ENCODE measurements at regions not wholly inside any gene's neighbourhood (a gene's known extent, or its start where the extent isn't known, plus 50 kb on each side); places are given as distances from the start of the nearest gene placed in this dataset.

DNA sequence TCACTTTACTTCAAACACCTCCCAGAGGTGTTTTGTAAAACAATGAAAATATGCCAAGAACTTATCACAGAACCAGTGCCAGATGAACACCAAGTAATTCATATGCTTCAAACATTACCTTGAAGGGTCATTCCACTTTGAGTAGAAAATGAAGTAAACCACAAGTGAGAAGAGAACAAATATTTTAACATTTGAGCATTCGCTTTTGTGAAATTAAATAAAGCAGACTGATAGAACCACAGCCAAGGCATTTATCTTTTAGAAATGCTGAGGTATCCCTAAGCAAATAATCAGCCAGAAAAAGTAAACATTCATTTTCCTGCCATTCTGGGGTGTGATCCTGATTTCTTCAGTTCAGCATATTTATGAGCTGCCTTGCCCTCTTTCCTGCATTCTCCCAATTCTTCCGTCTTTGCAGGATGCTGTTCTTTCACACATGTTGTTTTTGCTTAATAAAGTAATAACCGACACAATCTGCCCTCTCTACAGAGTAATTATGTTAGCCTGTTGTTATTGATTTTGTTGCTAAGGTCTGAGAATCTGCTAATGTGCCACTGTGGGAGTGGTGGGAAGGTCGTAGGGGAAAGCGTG, 235.6 kb upstream of the TGFBR2 start:
- H3K27me3 ChIP-seq (ENCODE audit: low read depth, low read length): no peaks in the 10 kb centered on the region
- no peak overlapping the region for H3K27ac ChIP-seq (ENCODE audit: low read length)

DNA sequence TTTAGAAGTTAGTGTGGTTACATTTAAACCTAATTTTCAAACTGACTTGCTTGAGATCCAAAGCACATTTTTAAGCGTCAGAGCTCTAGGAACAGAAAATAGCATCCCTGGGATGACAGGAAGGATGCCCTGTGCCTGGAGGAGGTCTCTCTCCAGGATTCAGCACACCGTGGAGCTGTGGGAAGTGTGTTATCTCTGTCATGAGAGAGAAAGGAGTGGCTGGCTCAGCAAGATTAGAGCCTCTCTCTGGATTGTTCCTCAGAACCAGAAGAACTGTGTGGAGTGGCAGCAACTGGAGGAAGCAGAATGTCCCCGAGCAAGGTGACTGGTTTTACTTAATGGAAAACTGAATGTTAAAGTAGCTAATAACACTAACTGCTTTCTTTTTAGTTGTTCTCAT, 233.6 kb upstream of the TGFBR2 start:
- no peak overlapping the region for H3K4me3 ChIP-seq (ENCODE audit: low read depth in 1 of 2, low read length in 2 of 2)
- H3K27ac ChIP-seq (ENCODE audit: low read length): no peak overlapping the region
- H3K9me3 ChIP-seq (ENCODE audit: control insufficient read depth in 1 of 2, low read length in 2 of 2): no peaks in the 10 kb centered on the region

More for the DNA sequence above, 235.6 kb upstream of the TGFBR2 start:
- Histone ChIP-seq H3K4me1 (ENCODE audit: control insufficient read depth in 1 of 2, insufficient read depth in 2 of 2, low read length in 2 of 2) (peaks cover 0 to 3% of the 10 kb centered on the region in 2 donors), H3K36me3 (ENCODE audit: control insufficient read depth in 1 of 2, insufficient read depth in 2 of 2, low read length in 2 of 2) (no peaks in the 10 kb centered on the region), H3K4me3 (ENCODE audit: low read depth in 1 of 2, low read length in 2 of 2) (no peak overlapping the region), H3K9me3 (ENCODE audit: control insufficient read depth in 1 of 2, low read length in 2 of 2) (no peaks in the 10 kb centered on the region)

DNA sequence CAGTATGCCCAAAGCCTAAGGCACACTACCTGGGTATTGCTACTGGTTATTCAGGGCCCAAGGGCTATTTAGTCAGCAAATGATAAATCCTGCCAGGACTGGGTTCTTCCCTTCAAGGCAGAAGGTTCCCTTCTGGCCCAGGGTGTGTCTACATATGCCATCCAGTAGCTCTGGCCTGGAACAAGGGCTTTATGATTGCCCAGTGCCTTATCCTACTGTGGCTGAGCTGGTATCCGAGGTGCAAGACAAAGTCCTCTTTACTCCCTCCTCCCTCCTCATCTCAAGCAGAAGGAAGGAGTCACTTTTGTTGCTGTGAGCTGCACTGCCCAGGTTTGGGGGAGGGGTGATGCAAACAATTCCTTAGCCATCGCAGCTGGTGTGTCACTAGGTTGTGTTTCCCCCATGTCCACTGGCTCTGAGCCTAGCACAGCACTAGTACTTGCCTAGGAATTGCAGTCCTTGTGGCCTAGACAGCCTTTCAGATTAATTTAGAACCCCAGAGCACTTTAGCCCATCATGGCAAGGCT, 221.8 kb upstream of the TGFBR2 start:
- Histone ChIP-seq H3K27ac (ENCODE audit: low read length) (no peak overlapping the region), H3K36me3 (ENCODE audit: control insufficient read depth in 1 of 2, insufficient read depth in 2 of 2, low read length in 2 of 2) (no peaks in the 10 kb centered on the region), H3K27me3 (ENCODE audit: low read depth, low read length) (no peaks in the 10 kb centered on the region), H3K9me3 (ENCODE audit: control insufficient read depth in 1 of 2, low read length in 2 of 2) (no peaks in the 10 kb centered on the region), H3K4me1 (ENCODE audit: control insufficient read depth in 1 of 2, insufficient read depth in 2 of 2, low read length in 2 of 2) (no peaks in the 10 kb centered on the region), H3K4me3 (ENCODE audit: low read depth in 1 of 2, low read length in 2 of 2) (no peak overlapping the region)

More for the DNA sequence above, 233.6 kb upstream of the TGFBR2 start:
- H3K4me1 ChIP-seq (ENCODE audit: control insufficient read depth in 1 of 2, insufficient read depth in 2 of 2, low read length in 2 of 2): peaks cover 0 to 3% of the 10 kb centered on the region in 2 donors
- H3K27me3 ChIP-seq (ENCODE audit: low read depth, low read length): no peaks in the 10 kb centered on the region
- no peaks in the 10 kb centered on the region for H3K36me3 ChIP-seq (ENCODE audit: control insufficient read depth in 1 of 2, insufficient read depth in 2 of 2, low read length in 2 of 2)

DNA sequence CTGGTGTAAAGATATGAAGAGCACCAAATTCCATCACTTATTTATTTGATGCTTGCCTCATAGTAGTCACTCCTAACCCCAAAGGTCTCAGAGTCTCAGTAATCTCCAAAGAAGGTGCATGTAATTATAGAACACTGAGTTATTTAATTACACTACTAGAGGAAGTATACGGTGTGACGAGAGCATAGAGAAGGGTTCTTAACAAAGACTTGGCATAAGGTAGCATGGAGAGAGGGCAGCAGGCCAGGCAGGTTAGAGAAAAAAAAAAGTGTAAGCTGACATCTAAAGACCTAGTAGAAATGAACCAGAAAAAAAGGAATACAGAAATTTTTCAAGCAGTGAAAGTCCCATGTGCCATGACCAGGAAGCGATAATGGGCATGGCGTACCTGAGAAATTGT, 213.3 kb upstream of the TGFBR2 start:
- H3K4me1 ChIP-seq (ENCODE audit: control insufficient read depth in 1 of 2, insufficient read depth in 2 of 2, low read length in 2 of 2): no peaks in the 10 kb centered on the region

DNA sequence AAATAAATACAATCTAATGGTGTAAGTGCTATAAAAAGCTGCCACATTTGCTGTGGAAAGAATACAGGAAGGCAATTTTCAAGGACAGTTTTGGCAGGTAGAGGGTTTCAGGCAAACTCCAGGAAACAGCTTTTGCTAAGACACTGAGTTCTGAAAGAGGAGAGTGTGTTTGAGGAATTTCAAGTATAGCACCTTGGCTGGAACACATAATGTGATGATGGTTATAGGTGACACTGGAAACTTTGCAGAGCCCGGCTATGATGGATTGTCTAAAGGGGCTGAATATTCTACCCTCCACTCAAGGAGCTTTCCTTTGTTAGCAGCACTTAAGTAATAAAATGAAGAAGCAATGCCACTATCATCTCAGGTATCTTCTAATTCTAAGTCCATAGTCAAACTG, 209.4 kb upstream of the TGFBR2 start:
- Histone ChIP-seq H3K4me3 (ENCODE audit: low read depth in 1 of 2, low read length in 2 of 2) (no peak overlapping the region), H3K27me3 (ENCODE audit: low read depth, low read length) (no peaks in the 10 kb centered on the region), H3K9me3 (ENCODE audit: control insufficient read depth in 1 of 2, low read length in 2 of 2) (no peaks in the 10 kb centered on the region), H3K4me1 (ENCODE audit: control insufficient read depth in 1 of 2, insufficient read depth in 2 of 2, low read length in 2 of 2) (peaks cover 2 to 17% of the 10 kb centered on the region in 2 donors), H3K27ac (ENCODE audit: low read length) (no peak overlapping the region), H3K36me3 (ENCODE audit: control insufficient read depth in 1 of 2, insufficient read depth in 2 of 2, low read length in 2 of 2) (no peaks in the 10 kb centered on the region)

More for the DNA sequence above, 213.3 kb upstream of the TGFBR2 start:
- Histone ChIP-seq H3K36me3 (ENCODE audit: control insufficient read depth in 1 of 2, insufficient read depth in 2 of 2, low read length in 2 of 2) (no peaks in the 10 kb centered on the region), H3K4me3 (ENCODE audit: low read depth in 1 of 2, low read length in 2 of 2) (no peak overlapping the region), H3K27me3 (ENCODE audit: low read depth, low read length) (no peaks in the 10 kb centered on the region), H3K27ac (ENCODE audit: low read length) (no peak overlapping the region), H3K9me3 (ENCODE audit: control insufficient read depth in 1 of 2, low read length in 2 of 2) (no peaks in the 10 kb centered on the region)

DNA sequence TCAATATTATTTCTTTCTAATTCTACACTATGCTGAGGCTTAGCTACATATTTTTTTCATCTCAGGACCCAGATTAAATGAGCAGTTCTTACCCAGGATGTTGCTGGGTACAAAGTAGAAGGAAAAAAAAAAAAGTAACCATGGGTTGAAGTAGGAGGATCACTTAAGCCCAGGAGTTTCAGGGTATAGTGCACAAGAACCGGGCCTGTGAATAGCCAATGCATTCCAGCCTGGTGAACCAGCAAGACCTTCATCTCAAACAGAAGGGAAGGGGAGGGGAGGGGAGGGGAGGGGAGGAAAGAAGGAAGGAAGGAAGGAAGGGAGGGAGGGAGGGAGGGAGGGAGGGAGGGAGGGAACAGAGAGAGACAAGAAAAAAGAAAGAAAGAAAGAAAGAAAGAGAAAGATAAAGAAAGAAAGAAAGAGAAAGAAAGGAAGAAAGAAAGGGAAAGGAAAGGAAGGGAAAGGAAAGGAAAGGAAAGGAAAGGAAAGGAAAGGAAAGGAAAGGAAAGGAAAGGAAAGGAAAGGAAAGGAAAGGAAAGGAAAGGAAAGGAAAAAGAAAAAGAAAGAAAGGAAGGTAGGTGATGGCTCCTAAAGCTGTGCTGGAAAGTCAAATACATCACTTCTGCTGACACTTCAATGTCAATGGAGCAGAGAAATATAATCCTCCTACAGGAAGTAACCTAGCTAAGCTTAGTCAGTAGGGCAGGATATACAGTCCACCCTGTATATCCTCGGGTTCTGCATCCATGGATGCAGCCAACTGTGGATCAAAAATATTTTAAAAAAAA, 206.8 kb upstream of the TGFBR2 start:
- H3K27ac ChIP-seq (ENCODE audit: low read length): no peak overlapping the region
- peaks cover 4 to 27% of the 10 kb centered on the region in 2 donors for H3K4me1 ChIP-seq (ENCODE audit: control insufficient read depth in 1 of 2, insufficient read depth in 2 of 2, low read length in 2 of 2)
- no peaks in the 10 kb centered on the region for H3K36me3 ChIP-seq (ENCODE audit: control insufficient read depth in 1 of 2, insufficient read depth in 2 of 2, low read length in 2 of 2)

DNA sequence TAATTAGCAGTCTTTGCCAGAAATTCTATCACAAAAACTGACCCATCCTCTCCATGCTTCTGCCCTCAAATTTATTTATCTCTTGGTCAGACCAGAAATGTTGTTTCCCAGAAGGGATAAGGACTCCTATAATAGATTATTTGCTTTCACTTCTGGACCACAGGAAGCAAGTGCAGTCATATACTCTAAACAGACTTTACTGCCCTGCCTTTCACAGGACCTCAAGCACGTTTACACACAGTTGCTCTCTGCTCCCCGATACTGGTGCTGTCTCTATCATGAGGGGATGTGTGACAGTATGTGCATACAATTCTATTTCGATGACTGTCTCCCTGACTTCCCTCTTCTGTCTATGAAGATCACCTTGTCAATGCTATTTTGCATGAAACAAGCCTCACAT, 205.5 kb upstream of the TGFBR2 start:
- Histone ChIP-seq H3K9me3 (ENCODE audit: control insufficient read depth in 1 of 2, low read length in 2 of 2) (no peaks in the 10 kb centered on the region), H3K27ac (ENCODE audit: low read length) (peak overlapping the region; percentile 7), H3K4me3 (ENCODE audit: low read depth in 1 of 2, low read length in 2 of 2) (peak overlapping the region in 1 of 2 donors; percentile 38), H3K36me3 (ENCODE audit: control insufficient read depth in 1 of 2, insufficient read depth in 2 of 2, low read length in 2 of 2) (no peaks in the 10 kb centered on the region), H3K27me3 (ENCODE audit: low read depth, low read length) (no peaks in the 10 kb centered on the region), H3K4me1 (ENCODE audit: control insufficient read depth in 1 of 2, insufficient read depth in 2 of 2, low read length in 2 of 2) (peaks cover 4 to 27% of the 10 kb centered on the region in 2 donors)

More for the DNA sequence above, 206.8 kb upstream of the TGFBR2 start:
- Histone ChIP-seq H3K4me3 (ENCODE audit: low read depth in 1 of 2, low read length in 2 of 2) (no peak overlapping the region), H3K27me3 (ENCODE audit: low read depth, low read length) (no peaks in the 10 kb centered on the region), H3K9me3 (ENCODE audit: control insufficient read depth in 1 of 2, low read length in 2 of 2) (no peaks in the 10 kb centered on the region)

DNA sequence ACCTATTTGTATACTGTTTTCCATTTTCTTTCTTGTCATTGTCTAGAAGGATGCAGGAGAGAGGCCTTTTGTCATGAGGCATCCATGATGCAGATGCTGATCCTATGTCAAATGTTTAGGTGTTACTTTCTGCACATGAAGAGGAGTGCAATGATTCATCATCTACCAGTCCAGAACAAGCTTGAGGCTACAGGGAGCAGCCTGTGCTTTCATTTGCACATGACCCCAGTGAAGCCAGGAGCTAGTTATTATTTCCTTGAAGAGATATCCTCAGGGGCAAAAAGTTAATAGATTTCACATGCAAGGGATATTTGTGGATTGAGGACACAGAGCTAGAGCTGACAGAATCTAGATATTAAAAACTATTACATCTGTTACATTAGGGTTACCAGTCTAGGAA, 204.4 kb upstream of the TGFBR2 start:
- H3K36me3 ChIP-seq (ENCODE audit: control insufficient read depth in 1 of 2, insufficient read depth in 2 of 2, low read length in 2 of 2): no peaks in the 10 kb centered on the region
- no peaks in the 10 kb centered on the region for H3K27me3 ChIP-seq (ENCODE audit: low read depth, low read length)
- no peak overlapping the region for H3K4me3 ChIP-seq (ENCODE audit: low read depth in 1 of 2, low read length in 2 of 2)
- no peaks in the 10 kb centered on the region for H3K9me3 ChIP-seq (ENCODE audit: control insufficient read depth in 1 of 2, low read length in 2 of 2)
- peaks cover 4 to 27% of the 10 kb centered on the region in 2 donors for H3K4me1 ChIP-seq (ENCODE audit: control insufficient read depth in 1 of 2, insufficient read depth in 2 of 2, low read length in 2 of 2)
- no peak overlapping the region for H3K27ac ChIP-seq (ENCODE audit: low read length)

DNA sequence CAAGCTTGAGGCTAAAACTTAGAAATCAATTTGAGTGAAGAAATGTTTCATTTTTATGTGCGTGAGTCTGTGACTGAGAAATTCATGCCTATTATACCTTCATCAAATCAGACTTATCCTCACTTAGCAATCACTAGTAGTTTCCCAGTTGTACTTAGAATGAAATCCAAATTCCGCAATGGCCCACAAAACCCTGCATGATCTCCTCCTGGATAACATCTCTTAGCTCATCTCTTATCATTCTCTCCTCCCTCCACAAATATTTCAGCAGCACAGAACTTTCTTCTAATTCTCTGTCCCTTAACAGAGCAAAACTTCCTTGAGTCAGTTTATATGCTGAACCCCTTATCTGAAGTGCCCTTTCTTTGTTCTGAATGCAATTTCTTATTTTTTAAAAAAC, 198.8 kb upstream of the TGFBR2 start:
- Histone ChIP-seq H3K9me3 (ENCODE audit: control insufficient read depth in 1 of 2, low read length in 2 of 2) (no peaks in the 10 kb centered on the region), H3K27me3 (ENCODE audit: low read depth, low read length) (no peaks in the 10 kb centered on the region)

DNA sequence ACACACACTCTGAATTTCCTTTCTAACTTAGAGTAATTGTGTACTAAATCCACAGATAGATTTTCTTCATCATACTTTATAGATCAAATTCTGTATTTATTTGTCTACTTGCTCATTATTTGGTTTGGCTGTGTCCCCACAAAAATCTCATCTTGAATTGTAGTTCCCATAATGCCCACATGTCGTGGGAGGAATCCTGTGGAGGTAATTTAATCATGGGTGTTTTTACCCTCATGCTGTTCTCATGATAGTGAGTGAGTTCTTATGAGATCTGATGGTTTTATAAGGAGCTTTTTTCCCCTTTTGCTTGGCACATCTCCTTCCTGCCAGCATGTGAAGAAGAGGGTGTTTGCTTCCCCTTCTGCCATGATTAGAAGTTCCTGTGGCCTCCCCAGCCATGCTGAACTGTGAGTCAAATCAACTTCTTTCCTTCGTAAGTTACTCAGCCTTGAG, 198.3 kb upstream of the TGFBR2 start:
- peaks cover 0 to 3% of the 10 kb centered on the region in 2 donors for H3K4me1 ChIP-seq (ENCODE audit: control insufficient read depth in 1 of 2, insufficient read depth in 2 of 2, low read length in 2 of 2)
- H3K27ac ChIP-seq (ENCODE audit: low read length): no peak overlapping the region
- no peaks in the 10 kb centered on the region for H3K36me3 ChIP-seq (ENCODE audit: control insufficient read depth in 1 of 2, insufficient read depth in 2 of 2, low read length in 2 of 2)
- no peak overlapping the region for H3K4me3 ChIP-seq (ENCODE audit: low read depth in 1 of 2, low read length in 2 of 2)
- H3K27me3 ChIP-seq (ENCODE audit: low read depth, low read length): no peaks in the 10 kb centered on the region
- no peaks in the 10 kb centered on the region for H3K9me3 ChIP-seq (ENCODE audit: control insufficient read depth in 1 of 2, low read length in 2 of 2)

More for the DNA sequence above, 198.8 kb upstream of the TGFBR2 start:
- Histone ChIP-seq H3K4me3 (ENCODE audit: low read depth in 1 of 2, low read length in 2 of 2) (no peak overlapping the region), H3K36me3 (ENCODE audit: control insufficient read depth in 1 of 2, insufficient read depth in 2 of 2, low read length in 2 of 2) (no peaks in the 10 kb centered on the region), H3K27ac (ENCODE audit: low read length) (no peak overlapping the region), H3K4me1 (ENCODE audit: control insufficient read depth in 1 of 2, insufficient read depth in 2 of 2, low read length in 2 of 2) (peaks cover 0 to 8% of the 10 kb centered on the region in 2 donors)

DNA sequence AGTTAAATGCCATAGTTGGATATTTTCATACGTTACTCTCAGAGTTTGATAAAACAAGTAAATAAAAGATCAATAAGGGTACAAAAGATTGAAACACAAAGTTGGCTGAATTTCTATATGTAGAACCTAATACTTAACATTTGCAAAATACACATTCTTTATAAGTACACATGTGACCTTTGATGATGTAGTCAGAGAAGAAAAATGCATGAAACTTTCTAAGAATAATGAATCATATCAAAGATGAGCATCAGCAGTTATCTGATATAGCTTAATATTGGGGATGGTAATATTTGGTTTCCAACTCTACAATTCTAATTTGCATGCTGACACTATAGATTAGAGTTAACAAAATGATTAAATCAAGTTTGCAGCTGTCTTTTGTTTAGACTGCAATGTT, 188.0 kb upstream of the TGFBR2 start:
- Histone ChIP-seq H3K9me3 (ENCODE audit: control insufficient read depth in 1 of 2, low read length in 2 of 2) (no peaks in the 10 kb centered on the region), H3K36me3 (ENCODE audit: control insufficient read depth in 1 of 2, insufficient read depth in 2 of 2, low read length in 2 of 2) (no peaks in the 10 kb centered on the region), H3K4me3 (ENCODE audit: low read depth in 1 of 2, low read length in 2 of 2) (no peak overlapping the region), H3K27me3 (ENCODE audit: low read depth, low read length) (no peaks in the 10 kb centered on the region), H3K27ac (ENCODE audit: low read length) (no peak overlapping the region), H3K4me1 (ENCODE audit: control insufficient read depth in 1 of 2, insufficient read depth in 2 of 2, low read length in 2 of 2) (no peaks in the 10 kb centered on the region)

Measured in muscle layer of duodenum (tissue), 2 donors.